GM23338 (cell line): ENCODE measurements at regions not wholly inside any gene's neighbourhood (a gene's known extent, or its start where the extent isn't known, plus 50 kb on each side); places are given as distances from the start of the nearest gene placed in this dataset.
A peak's percentile ranks its signal among the peaks of the same experiment; 100 is the strongest.

Experiments
- CREB1 ChIP-seq: fragments of 250-450 bp; sonication (Bioruptor Pico); IDR thresholded peaks from 2 replicates; pipeline ENCODE4 v1.5.0; 2020; ENCODE audit warnings: low read depth, mild to moderate bottlenecking, moderate library complexity
- EZH2 ChIP-seq: fragments of 200-600 bp; sonication (generic); IDR thresholded peaks from one replicate; pipeline ENCODE4 v1.8.0; 2017; ENCODE audit warnings: antibody characterized with exemption, mild to moderate bottlenecking, low read depth; ENCODE audit not compliant: unreplicated experiment
- EZH2phosphoT487 ChIP-seq: fragments of 200-600 bp; sonication (generic); IDR thresholded peaks from one replicate; pipeline ENCODE4 v1.8.1; 2018; ENCODE audit warnings: antibody characterized with exemption; ENCODE audit not compliant: unreplicated experiment
- JUNB ChIP-seq: IDR thresholded peaks from one replicate; pipeline ENCODE4 v1.6.1; 2016; ENCODE audit warnings: antibody characterized with exemption; ENCODE audit not compliant: unreplicated experiment
- NANOG ChIP-seq: IDR thresholded peaks from 2 replicates; pipeline ENCODE4 v1.6.1; 2016; ENCODE audit warnings: antibody characterized with exemption, borderline replicate concordance
- POLR2AphosphoS5 ChIP-seq: IDR thresholded peaks from 2 replicates; pipeline ENCODE4 v1.6.1; 2016; ENCODE audit warnings: antibody characterized with exemption, low read depth
- ZNF114 ChIP-seq: fragments of 250-450 bp; sonication (Bioruptor Pico); IDR thresholded peaks from 2 replicates; pipeline ENCODE4 v1.5.0; 2020; ENCODE audit warnings: mild to moderate bottlenecking, moderate library complexity
- TF ChIP-seq, protein P1 (sequence below), 2 experiments: fragments of 200-600 bp in 1 of 2; sonication (generic) in 1 of 2; conservative IDR thresholded peaks; 2 replicates each; pipeline versions ENCODE4 v1.5.1 to v1.6.1; 2016 to 2017; ENCODE audit warnings: antibody characterized with exemption in 2 of 2, low read depth in 2 of 2, mild to moderate bottlenecking in 2 of 2, moderate library complexity in 1 of 2
- TF ChIP-seq, protein P2 (sequence below): fragments of 250-450 bp; sonication (Bioruptor Pico); IDR thresholded peaks from 2 replicates; pipeline ENCODE4 v1.5.0; 2020; ENCODE audit warnings: mild to moderate bottlenecking, moderate library complexity
- TF ChIP-seq, protein P3 (sequence below): IDR thresholded peaks from one replicate; pipeline ENCODE4 v1.6.1; 2018; ENCODE audit warnings: antibody characterized with exemption; ENCODE audit not compliant: unreplicated experiment
- TF ChIP-seq, protein P4 (sequence below): IDR thresholded peaks from 2 replicates; pipeline ENCODE4 v1.6.1; 2016; ENCODE audit warnings: antibody characterized with exemption

DNA sequence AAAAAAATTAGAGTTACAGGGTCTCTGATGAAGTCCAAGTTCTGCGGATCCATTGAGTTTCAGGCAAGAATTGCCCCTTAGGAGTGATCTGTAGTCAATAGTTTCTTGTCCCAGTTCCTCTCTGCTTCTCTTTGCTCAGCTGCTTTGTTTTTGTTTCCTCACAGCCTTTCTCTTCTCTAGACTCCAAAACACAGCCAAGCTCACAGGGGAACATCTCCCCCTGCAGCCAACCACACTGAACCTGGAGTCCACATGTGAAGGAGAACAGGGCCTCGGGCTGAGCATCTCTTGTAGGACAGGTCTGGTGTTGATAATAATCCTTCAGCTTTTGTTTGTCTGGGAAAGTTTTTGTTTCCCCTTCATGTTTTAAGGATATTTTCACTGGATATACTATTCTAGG, 202.6 kb upstream of the ATP10A start:
- TF ChIP-seq, protein P1, sequence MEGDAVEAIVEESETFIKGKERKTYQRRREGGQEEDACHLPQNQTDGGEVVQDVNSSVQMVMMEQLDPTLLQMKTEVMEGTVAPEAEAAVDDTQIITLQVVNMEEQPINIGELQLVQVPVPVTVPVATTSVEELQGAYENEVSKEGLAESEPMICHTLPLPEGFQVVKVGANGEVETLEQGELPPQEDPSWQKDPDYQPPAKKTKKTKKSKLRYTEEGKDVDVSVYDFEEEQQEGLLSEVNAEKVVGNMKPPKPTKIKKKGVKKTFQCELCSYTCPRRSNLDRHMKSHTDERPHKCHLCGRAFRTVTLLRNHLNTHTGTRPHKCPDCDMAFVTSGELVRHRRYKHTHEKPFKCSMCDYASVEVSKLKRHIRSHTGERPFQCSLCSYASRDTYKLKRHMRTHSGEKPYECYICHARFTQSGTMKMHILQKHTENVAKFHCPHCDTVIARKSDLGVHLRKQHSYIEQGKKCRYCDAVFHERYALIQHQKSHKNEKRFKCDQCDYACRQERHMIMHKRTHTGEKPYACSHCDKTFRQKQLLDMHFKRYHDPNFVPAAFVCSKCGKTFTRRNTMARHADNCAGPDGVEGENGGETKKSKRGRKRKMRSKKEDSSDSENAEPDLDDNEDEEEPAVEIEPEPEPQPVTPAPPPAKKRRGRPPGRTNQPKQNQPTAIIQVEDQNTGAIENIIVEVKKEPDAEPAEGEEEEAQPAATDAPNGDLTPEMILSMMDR (conservative IDR thresholded peaks at IDR 0.05; ENCODE audit: low read depth in 2 of 2): peak; percentile 18 to 54; a peak in 2 of 4 replicates
- TF ChIP-seq EZH2 (no peak), JUNB (no peak), POLR2AphosphoS5 (no peak), EZH2phosphoT487 (no peak), ZNF114 (CRISPR knock-in tag) (no peak), NANOG (no peak), CREB1 (CRISPR knock-in tag) (no peak)
- TF ChIP-seq, protein P2, sequence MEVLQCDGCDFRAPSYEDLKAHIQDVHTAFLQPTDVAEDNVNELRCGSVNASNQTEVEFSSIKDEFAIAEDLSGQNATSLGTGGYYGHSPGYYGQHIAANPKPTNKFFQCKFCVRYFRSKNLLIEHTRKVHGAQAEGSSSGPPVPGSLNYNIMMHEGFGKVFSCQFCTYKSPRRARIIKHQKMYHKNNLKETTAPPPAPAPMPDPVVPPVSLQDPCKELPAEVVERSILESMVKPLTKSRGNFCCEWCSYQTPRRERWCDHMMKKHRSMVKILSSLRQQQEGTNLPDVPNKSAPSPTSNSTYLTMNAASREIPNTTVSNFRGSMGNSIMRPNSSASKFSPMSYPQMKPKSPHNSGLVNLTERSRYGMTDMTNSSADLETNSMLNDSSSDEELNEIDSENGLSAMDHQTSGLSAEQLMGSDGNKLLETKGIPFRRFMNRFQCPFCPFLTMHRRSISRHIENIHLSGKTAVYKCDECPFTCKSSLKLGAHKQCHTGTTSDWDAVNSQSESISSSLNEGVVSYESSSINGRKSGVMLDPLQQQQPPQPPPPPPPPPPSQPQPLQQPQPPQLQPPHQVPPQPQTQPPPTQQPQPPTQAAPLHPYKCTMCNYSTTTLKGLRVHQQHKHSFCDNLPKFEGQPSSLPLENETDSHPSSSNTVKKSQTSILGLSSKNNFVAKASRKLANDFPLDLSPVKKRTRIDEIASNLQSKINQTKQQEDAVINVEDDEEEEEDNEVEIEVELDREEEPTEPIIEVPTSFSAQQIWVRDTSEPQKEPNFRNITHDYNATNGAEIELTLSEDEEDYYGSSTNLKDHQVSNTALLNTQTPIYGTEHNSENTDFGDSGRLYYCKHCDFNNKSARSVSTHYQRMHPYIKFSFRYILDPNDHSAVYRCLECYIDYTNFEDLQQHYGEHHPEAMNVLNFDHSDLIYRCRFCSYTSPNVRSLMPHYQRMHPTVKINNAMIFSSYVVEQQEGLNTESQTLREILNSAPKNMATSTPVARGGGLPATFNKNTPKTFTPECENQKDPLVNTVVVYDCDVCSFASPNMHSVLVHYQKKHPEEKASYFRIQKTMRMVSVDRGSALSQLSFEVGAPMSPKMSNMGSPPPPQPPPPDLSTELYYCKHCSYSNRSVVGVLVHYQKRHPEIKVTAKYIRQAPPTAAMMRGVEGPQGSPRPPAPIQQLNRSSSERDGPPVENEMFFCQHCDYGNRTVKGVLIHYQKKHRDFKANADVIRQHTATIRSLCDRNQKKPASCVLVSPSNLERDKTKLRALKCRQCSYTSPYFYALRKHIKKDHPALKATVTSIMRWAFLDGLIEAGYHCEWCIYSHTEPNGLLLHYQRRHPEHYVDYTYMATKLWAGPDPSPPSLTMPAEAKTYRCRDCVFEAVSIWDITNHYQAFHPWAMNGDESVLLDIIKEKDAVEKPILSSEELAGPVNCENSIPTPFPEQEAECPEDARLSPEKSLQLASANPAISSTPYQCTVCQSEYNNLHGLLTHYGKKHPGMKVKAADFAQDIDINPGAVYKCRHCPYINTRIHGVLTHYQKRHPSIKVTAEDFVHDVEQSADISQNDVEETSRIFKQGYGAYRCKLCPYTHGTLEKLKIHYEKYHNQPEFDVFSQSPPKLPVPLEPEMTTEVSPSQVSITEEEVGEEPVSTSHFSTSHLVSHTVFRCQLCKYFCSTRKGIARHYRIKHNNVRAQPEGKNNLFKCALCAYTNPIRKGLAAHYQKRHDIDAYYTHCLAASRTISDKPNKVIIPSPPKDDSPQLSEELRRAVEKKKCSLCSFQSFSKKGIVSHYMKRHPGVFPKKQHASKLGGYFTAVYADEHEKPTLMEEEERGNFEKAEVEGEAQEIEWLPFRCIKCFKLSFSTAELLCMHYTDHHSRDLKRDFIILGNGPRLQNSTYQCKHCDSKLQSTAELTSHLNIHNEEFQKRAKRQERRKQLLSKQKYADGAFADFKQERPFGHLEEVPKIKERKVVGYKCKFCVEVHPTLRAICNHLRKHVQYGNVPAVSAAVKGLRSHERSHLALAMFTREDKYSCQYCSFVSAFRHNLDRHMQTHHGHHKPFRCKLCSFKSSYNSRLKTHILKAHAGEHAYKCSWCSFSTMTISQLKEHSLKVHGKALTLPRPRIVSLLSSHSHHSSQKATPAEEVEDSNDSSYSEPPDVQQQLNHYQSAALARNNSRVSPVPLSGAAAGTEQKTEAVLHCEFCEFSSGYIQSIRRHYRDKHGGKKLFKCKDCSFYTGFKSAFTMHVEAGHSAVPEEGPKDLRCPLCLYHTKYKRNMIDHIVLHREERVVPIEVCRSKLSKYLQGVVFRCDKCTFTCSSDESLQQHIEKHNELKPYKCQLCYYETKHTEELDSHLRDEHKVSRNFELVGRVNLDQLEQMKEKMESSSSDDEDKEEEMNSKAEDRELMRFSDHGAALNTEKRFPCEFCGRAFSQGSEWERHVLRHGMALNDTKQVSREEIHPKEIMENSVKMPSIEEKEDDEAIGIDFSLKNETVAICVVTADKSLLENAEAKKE: no peak
- TF ChIP-seq, protein P3, sequence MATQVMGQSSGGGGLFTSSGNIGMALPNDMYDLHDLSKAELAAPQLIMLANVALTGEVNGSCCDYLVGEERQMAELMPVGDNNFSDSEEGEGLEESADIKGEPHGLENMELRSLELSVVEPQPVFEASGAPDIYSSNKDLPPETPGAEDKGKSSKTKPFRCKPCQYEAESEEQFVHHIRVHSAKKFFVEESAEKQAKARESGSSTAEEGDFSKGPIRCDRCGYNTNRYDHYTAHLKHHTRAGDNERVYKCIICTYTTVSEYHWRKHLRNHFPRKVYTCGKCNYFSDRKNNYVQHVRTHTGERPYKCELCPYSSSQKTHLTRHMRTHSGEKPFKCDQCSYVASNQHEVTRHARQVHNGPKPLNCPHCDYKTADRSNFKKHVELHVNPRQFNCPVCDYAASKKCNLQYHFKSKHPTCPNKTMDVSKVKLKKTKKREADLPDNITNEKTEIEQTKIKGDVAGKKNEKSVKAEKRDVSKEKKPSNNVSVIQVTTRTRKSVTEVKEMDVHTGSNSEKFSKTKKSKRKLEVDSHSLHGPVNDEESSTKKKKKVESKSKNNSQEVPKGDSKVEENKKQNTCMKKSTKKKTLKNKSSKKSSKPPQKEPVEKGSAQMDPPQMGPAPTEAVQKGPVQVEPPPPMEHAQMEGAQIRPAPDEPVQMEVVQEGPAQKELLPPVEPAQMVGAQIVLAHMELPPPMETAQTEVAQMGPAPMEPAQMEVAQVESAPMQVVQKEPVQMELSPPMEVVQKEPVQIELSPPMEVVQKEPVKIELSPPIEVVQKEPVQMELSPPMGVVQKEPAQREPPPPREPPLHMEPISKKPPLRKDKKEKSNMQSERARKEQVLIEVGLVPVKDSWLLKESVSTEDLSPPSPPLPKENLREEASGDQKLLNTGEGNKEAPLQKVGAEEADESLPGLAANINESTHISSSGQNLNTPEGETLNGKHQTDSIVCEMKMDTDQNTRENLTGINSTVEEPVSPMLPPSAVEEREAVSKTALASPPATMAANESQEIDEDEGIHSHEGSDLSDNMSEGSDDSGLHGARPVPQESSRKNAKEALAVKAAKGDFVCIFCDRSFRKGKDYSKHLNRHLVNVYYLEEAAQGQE: no peak
- TF ChIP-seq, protein P4, sequence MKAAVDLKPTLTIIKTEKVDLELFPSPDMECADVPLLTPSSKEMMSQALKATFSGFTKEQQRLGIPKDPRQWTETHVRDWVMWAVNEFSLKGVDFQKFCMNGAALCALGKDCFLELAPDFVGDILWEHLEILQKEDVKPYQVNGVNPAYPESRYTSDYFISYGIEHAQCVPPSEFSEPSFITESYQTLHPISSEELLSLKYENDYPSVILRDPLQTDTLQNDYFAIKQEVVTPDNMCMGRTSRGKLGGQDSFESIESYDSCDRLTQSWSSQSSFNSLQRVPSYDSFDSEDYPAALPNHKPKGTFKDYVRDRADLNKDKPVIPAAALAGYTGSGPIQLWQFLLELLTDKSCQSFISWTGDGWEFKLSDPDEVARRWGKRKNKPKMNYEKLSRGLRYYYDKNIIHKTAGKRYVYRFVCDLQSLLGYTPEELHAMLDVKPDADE: no peak
